ENCODE measurements at regions not wholly inside any gene's neighbourhood (a gene's known extent, or its start where the extent isn't known, plus 50 kb on each side); places are given as distances from the start of the nearest gene placed in this dataset.

DNA sequence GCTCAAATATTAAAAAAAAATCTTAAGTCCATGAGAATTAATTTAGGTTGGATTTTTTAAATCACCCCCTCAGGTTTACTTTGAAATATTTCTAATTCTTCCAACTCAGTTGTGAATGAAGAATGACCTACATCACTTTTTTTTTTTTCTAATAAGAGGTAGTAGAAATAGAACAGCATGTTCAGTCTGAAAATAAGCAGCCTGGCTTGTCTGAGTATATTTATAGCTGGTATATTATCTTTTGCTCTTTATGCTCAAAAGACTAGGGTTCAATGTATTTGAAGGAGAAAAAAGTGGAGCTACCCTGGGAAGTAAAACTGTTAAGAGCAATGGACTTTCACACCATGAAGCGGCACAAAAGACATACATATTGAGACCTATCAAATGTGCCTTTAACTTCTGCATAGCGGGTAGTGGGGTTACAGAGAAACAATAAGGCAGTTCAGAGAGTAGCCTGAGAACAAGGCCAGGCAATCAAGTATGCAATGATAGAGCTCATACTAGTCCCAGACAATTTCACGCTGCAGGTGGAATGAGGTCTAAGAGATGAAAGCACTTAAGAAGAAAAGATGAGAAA lies 175.4 kb upstream of the CDH12 start:
- no peak for TF ChIP-seq POLR2A (IDR thresholded peaks at IDR 0.05)
- TF ChIP-seq, protein P1, sequence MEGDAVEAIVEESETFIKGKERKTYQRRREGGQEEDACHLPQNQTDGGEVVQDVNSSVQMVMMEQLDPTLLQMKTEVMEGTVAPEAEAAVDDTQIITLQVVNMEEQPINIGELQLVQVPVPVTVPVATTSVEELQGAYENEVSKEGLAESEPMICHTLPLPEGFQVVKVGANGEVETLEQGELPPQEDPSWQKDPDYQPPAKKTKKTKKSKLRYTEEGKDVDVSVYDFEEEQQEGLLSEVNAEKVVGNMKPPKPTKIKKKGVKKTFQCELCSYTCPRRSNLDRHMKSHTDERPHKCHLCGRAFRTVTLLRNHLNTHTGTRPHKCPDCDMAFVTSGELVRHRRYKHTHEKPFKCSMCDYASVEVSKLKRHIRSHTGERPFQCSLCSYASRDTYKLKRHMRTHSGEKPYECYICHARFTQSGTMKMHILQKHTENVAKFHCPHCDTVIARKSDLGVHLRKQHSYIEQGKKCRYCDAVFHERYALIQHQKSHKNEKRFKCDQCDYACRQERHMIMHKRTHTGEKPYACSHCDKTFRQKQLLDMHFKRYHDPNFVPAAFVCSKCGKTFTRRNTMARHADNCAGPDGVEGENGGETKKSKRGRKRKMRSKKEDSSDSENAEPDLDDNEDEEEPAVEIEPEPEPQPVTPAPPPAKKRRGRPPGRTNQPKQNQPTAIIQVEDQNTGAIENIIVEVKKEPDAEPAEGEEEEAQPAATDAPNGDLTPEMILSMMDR (IDR thresholded peaks at IDR 0.05), result no peak
